HG03025 (cell line): ENCODE measurements at regions not wholly inside any gene's neighbourhood (a gene's known extent, or its start where the extent isn't known, plus 50 kb on each side); places are given as distances from the start of the nearest gene placed in this dataset.
"Not testable (repeated sequence)": the region's sequence is repeated elsewhere in the genome, so short reads cannot be mapped to it uniquely, and the experiment has no call there.

Experiments used
- ATAC-seq: cut with Tn5 transposase; IDR thresholded peaks from one replicate; pipeline ENCODE4 v1.9.1; 2021; ENCODE audit warnings: mild to moderate bottlenecking, moderate library complexity; ENCODE audit not compliant: unreplicated experiment, low FRiP score

DNA sequence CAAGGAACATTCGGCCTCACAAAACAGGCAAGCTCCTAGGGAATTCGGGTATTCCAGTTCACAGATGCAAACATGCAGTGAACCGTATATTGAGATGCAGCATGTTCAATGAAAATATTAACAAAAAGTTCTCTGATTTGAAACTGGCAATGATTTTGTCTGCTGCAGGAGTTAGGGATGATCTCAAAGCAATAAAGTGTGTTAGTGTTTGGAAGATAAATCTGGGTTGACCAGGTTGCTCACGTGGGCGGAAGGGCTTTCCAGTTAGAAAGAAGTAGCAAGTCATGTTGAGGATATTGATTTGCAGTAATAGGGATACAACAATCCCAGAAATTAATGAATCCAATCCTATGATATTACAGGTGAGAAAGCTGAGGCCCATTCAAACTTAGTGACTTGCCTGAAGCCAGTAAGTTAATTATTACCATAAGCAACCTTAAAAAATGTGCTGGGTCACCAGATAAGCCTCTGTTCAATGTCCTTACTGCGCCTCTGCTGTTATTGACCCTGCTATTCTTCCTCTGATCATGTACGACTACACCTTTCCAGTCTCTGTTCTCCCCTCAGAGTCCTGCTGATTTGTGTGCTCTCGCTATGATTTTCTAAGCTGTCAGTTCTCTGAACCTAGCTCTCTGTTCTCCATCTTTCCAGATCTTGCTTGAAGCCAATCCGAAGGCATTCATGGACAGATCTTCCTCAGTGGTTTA, 370.8 kb downstream of the DSEL start:
- no peak for ATAC-seq

DNA sequence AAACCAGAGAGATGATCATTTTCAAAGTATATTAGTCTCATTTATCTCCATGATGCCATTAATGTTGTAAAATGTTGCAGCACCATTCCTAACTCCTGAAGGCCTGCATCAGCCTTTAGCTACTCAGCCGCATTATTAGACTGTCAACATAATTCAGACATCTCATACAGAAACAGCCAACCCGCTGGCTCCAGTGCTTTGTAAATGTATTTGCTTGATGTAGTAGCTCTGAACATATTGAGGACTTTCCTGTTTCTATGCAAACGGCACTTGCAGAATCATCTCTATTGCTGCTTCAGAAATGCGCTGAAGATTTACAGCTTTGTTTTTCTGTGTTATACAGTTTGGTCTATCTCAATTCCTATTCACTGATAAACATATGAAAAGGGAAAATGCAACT, 372.2 kb downstream of the DSEL start:
- ATAC-seq, result no peak

DNA sequence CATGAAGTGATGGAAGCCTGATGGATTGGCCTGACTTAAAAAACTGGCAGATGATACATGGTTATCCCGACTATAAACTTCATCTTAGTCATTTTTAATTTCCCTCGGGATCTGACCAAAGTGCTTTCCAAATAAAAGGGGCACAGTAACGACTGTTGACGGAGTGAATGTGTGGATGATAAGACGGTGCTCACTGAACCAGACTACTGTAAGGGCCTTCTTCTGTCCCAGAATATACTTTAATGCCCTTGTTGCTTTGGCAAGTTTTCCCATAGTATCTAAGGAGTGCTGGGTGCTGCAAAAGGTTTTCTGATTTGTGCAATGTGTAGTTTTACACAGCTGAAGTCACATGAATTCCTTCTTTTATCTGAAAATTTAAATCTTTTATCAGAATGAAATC, 373.5 kb downstream of the DSEL start:
- ATAC-seq, result no peak

DNA sequence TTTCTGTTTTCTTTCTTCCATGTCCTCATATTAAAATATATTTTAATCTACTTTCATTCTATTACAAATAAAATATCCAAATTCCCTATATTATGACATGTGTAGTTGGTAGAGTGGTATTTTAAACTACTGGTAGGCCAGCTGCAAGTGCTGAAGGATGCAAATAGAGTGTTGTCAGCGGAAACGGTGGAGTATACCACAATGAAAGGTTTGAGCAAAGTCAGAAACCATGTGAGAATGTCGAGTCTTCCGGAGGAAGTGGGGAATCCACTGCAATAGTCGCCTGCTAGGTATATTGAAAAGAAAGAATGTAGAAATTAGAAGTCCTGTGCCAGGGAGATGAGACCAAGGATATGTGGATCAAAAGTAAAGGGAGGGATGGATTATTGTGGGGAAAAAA, 373.9 kb downstream of the DSEL start:
- no peak for ATAC-seq

DNA sequence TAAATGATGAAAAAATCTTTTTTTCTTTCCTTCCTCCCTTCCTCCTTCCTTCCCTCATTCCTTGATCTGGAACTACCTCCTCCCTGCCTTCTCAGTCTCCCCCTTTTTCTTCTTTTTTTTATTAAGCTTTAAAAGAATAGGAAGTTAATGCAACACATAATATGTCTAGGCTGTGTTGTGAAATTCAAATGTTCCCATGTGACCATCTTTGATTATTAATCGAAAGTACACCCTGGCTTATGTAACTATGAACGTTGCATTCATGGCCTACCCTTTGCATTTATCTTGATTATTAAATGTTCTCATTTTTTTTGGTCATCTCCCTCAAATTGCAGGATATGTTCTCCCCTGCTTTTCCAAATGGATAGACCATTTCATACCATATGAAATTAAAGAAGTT, 376.0 kb downstream of the DSEL start:
- no peak for ATAC-seq

DNA sequence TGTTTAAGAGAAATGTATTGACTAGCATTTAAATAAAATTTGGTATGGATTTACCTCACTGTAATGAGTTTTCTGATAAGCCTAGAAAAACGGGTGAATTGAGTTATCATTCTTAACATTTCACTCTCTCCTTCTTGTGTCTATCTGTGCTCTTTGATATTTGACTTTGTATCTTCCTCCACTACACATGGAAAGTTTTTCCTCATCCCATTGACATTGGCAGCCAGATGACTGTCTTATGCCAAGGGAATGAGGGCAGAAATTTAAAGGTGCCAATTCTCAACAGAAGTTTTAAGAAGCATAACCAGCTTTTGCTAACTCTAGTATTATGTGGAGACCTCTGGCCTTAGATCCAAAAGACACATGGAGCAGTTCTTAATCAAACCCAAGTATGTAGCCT, 376.6 kb downstream of the DSEL start:
- ATAC-seq, result no peak

DNA sequence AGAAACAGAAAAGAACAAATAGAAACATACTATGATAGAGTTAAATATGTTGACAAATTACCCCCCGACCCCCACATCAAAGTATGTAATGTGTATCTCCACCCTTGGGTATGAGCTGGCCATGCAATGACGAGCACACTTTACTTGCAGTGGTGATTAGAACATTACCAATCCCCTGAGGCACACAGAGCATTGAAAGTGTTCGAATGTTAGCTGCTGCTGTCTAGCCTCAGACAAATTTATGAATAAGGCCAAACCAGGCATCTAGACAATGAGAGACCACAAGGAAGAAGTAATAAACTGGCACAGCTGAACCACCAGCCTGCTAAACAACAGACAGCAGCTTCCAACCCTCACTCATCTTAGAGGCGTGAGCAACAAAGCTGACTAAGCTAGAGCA, 380.5 kb downstream of the DSEL start:
- no peak for ATAC-seq

DNA sequence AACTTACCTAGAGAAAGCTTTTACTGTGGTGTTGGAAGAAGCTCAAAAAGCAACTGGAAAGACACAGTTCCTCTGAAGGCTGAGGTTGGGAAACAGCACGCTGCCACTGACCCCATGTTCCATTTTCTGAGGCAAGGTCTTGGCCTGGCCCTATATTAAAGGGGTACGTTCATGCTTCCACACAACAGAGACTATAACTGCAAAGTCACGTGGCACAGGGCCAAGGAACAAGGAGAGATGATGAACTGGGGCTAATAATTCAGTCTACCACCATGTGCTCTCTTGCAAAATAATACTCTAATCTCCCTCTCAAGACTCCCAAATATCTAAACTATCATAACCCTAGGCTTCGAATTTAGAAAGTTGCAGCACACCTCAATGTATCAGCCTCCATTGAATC, 381.6 kb downstream of the DSEL start:
- no peak for ATAC-seq

DNA sequence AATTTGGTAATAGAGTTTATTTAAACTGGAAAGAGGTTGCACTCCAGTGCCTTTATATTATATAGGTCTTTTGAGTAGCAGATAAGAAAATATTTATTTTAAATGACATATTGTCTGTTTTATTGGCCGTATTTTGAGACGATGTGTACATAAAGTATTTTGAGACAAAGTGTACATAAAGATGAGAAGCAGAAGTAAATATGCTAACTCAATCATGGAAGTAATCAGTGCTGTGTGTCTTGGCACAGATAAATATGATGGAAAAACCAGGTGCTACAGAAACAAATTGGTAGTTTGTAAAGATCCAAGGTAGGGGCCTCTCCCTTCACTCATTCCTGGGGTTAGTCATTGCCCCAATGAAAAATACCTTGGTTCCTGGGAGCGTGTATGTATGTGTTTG, 382.9 kb downstream of the DSEL start:
- no peak for ATAC-seq

DNA sequence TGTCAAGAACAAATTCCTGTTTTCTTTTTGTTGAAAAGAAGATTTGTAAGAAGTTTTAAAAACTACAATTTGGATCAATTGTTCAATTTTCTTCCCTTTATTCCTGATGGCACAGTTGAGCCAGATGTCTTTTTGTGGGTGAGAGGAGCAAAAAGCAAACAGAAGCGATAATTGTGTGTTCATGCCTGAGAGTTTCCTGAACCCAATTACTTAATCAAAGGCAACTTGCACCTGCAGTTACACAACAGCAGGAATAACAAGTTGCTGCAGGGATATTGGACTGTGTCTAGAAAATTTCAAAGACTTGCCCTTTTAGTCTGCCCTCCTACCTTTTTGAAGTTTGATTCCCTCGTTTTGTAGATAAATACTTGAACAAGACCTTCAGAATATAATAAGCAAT, 383.6 kb downstream of the DSEL start:
- no peak for ATAC-seq

DNA sequence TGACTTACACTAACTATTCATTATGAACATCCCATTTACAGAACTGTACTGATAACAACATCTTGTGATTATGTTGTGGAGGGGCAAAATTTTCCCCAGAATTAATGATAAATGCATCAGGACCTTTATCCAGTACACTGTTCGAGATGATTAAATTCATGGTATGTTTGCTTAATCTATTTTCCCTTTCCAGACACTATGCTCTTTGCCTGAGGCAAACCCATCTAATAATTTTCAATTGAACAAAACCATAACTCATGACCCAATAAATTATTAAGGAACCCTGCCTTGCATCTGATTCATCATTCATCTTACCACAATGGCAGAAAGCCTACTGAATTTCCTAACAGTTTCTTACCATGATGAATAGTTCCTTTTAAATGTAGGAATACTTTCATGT, 385.0 kb downstream of the DSEL start:
- no peak for ATAC-seq

DNA sequence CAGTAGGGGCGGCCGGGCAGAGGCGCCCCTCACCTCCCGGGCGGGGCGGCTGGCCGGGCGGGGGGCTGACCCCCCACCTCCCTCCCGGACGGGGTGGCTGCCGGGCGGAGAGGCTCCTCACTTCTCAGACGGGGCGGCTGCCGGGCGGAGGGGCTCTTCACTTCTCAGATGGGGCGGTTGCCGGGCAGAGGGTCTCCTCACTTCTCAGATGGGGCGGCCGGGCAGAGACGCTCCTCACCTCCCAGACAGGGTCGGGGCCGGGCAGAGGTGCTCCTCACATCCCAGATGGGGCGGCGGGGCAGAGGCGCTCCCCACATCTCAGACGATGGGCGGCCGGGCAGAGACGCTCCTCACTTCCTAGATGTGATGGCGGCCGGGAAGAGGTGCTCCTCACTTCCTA, 389.8 kb downstream of the DSEL start:
- ATAC-seq, result not testable (repeated sequence)

DNA sequence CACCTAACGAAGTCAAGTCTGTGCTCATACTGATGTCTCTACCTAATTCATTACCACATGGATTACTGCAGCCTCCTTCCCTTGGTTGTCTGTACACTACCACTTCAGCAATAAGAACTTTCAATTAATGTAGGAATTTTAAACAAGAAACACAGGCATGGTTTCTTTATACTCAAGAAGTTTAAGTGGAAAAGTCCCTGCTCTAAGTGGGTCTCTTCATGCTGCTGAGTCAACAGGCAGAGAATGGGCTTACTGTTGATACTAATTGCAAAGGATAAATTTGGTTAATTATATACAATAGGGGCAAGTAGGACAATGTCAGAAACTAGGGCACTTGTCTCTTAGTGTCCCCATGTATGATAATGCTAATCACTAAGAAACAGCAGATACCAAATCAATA, 392.6 kb downstream of the DSEL start:
- no peak for ATAC-seq

DNA sequence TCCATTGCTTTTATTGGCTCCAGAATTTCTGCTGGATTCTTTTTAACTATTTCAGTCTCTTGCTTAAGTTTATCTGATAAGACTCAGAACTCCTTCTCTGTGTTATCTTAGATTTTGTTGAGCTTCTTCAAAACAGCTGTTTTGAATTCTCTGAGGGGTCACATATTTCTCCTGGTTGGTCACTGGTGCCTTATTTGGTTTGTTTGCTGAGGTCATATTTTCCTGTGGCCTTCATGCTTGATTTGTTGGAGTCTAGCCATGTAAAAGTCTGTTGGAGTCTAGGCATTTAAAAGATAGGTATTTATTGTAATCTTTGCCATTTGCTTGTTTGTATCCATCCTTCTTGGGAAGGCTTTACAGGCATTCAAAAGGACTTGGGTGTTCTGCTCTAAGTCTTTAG, 398.7 kb downstream of the DSEL start:
- no peak for ATAC-seq

DNA sequence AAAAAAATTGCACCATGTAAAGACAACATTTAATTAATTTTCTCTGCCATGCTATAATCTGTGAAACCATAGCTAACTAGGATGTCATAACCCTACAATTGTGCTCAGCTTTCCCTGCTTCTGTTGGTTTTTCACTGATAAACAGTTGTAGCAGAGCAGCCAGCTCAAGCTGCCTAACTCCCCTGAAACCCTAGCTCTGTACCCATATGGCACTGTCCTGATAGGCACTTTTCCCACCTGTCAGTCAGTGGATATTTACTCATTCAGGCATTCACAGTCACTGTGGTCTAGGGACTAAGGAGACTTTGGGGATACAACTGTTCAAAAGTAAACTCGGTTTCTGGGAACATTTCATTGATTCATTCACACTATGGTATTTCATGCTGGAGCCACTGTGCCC, 407.0 kb downstream of the DSEL start:
- ATAC-seq, result no peak

DNA sequence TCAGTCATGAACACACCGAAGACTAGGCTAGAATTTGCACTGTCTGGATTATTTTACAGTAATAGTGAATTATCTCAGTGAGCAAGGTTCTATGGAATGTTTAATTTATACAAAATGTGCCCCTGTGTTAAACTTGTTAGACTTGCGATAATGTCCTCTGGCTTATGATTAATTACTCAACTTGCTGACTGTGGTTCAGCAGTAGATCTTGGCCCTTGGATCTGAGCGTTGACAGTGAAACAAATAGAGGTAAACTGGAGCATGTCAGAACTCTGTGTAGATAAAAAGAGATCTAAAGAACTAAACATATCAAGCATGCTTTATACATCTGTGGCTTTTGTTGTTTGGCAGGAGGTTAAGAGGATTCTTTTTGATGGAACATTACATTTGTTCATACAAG, 407.6 kb downstream of the DSEL start:
- no peak for ATAC-seq

DNA sequence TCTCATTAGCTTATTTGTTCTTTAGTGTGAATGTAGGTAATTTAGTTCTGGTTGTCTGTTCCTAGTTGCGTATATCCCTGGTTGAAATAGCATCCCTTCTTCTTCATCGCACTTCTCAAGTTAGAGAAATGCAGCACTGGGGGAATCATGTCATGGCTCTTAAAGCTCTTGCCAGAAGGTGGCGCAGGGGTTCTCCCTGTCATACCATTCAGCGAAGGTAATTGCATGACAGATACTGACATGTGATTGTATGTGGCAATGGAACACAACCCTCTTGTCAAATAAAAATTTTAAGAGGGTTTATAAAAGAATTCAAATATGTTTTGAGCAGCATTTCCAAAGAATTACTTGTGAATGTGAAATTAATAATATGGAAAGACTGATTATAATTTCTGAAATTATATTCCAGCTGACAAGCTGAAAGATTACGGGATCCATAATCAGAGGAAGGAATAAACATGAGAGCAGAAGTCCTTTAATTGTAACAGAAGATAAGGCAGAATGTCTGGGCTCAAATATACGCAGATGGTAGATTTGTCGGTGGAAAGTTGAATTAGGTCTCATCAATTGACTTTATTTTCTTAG, 411.7 kb downstream of the DSEL start:
- peak; percentile 80 for ATAC-seq

DNA sequence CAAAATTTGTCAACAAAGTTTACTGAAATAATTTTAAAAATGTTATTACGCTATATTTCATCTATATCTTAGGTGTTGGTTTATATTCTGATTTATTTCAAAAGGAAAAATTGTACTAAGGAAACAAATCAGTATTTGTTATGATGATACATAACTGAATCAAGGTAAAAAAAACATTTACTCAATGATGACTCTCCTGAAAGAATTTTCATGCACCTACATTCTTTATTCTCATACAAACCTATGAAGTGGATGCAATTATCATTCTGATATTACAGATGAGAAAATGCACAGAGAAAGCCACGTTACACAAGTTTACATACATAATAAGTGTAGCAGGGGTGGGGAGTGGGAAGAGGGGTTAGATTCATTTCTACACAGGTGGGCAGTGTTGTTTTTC, 422.4 kb downstream of the DSEL start:
- no peak for ATAC-seq

DNA sequence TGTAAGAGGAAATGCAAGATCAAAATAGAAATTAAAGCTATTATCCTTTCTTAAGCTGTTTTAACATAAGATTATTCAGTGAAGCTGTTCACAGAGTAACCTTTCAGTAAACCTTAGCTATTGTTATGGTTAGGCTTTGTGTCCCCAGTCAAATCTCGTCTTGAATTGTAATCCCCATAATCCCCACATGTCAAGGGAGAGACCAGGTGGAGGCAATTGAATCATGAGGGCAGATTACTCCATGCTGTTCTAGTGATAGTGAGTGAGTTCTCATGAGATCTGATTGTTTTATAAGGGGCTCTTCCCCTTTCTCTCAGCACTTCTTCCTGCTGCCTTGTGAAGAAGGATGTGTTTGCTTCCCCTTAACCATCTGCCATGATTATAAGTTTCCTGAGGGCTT, 424.4 kb downstream of the DSEL start:
- no peak for ATAC-seq

DNA sequence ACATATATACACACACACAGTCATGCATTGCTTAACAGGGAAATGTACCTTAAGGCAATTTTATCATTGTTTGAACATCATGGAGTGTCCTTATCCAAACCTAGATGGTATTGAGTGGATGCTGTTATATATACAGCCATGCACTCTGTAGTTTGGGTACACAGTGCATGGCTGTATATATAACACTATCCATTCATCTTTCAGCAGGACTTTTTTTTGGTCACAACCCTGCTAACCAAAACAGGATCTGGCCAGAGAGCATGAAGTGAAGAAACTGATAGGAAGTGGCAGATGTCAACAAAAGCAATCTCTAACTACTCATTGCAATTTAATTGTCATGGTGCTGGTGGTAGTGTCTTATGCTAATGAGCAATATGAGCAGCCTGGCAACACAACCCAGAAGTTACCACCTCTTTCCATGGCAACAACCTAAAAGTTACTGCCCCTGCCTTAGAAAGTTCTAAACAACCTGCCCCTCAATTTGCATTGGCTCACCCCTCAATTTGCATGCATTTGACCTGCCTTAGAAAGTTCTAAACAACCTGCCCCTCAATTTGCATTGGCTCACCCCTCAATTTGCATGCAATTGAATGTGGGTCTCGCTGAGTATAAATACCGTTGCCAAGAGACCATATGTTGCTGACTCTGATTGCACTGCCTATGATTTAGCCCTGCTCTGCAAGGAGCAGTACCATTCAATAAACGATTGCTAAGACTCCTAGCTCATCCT, 434.9 kb downstream of the DSEL start:
- no peak for ATAC-seq

DNA sequence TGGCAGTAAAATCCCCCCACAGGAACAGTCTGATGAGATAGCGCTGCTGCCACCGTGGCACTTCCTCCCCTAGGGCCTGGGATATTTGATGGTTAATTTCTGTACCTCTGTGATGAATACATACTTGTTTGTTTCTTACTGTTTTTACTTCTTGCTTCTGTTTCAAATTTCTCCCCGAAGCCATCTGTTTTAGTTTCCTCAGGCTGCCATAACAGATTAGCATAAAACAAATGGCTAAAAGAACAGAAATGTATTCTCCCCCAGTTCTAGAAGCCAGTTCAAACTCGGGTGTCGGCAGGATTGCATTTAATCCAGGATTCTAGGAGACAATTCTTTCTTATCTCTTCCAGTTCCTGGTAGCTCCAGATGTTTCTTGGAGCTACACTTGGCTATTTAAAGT, 435.9 kb downstream of the DSEL start:
- ATAC-seq, result no peak

DNA sequence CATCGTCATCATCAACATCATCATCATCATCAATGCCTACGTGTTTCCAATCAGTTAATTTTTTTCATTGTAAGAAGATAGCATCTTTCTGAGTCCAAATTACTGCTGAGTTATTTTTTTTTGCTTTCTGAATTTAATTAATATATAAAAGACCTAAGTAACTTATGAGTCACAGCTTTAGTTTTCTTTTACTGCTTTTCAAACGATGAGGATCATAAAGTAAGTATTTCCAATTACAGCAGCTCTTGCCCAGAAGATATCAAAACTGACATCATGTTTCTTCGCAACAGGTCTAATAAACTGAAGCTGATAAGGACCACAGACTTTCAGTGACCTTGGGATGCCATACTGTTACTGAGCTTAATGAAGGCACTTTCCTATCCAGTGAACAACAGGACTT, 442.2 kb downstream of the DSEL start:
- ATAC-seq, result no peak
